Common myeloid progenitor, CD34-positive (primary cell): ENCODE measurements at regions not wholly inside any gene's neighbourhood (a gene's known extent, or its start where the extent isn't known, plus 50 kb on each side); places are given as distances from the start of the nearest gene placed in this dataset.
"Not testable (repeated sequence)": the region's sequence is repeated elsewhere in the genome, so short reads cannot be mapped to it uniquely, and the experiment has no call there.

ENCODE experiments used
- CTCF ChIA-PET: fragments of 350-600 bp; sonication (Branson Sonifier 250); formaldehyde crosslinking; loops from one replicate; lab custom pipeline; 2021; ENCODE audit warnings: antibody characterized with exemption; lab: Charles Lee
- POLR2A ChIA-PET: fragments of 350-600 bp; sonication (Branson Sonifier 250); formaldehyde crosslinking; loops from one replicate; lab custom pipeline; 2021; ENCODE audit warnings: antibody characterized with exemption; lab: Charles Lee
- DNase-seq, 3 donors: peaks; one replicate each; pipeline versions ENCODE4 v3.0.0 to v3.0.0-alpha.2; 2013
- H3K27ac ChIP-seq, 2 experiments: 1 replicate in 1 of 2; 2 replicates in 1 of 2; pipeline ENCODE4 v1.7.0; 2013; ENCODE audit warnings: inconsistent platforms in 2 of 2, low read length in 2 of 2, mild to moderate bottlenecking in 2 of 2, low read depth in 1 of 2, moderate library complexity in 1 of 2; ENCODE audit not compliant: severe bottlenecking in 2 of 2, insufficient read depth in 1 of 2, poor library complexity in 1 of 2
- H3K27me3 ChIP-seq, 5 experiments: replicated peaks in 2 of 5; 1 replicate in 3 of 5; 2 replicates in 2 of 5; pipeline versions ENCODE4 v1.6.1 to v1.7.0; 2013; ENCODE audit warnings: low read length in 4 of 5, mild to moderate bottlenecking in 2 of 5, moderate library complexity in 2 of 5, inconsistent platforms in 1 of 5; ENCODE audit not compliant: insufficient read depth in 5 of 5, control insufficient read depth in 4 of 5
- H3K36me3 ChIP-seq, 4 experiments: 1 replicate in 2 of 4; 2 replicates in 2 of 4; pipeline versions ENCODE4 v1.6.1 to v1.7.0; 2013; ENCODE audit warnings: low read length in 3 of 4, control low read depth in 1 of 4, mild to moderate bottlenecking in 1 of 4; ENCODE audit not compliant: control insufficient read depth in 4 of 4, insufficient read depth in 4 of 4
- H3K4me1 ChIP-seq, 4 experiments: 1 replicate in 3 of 4; 2 replicates in 1 of 4; pipeline versions ENCODE4 v1.6.1 to v1.7.1; 2013; ENCODE audit warnings: low read length in 3 of 4, mild to moderate bottlenecking in 3 of 4, control low read depth in 1 of 4, inconsistent platforms in 1 of 4, moderate library complexity in 1 of 4; ENCODE audit not compliant: control insufficient read depth in 4 of 4, insufficient read depth in 4 of 4; ENCODE audit errors: control extremely low read depth in 1 of 4
- H3K4me3 ChIP-seq, 7 experiments: 1 replicate in 4 of 7; 2 replicates in 3 of 7; pipeline versions ENCODE4 v1.5.1 to v1.7.0; 2013; ENCODE audit warnings: mild to moderate bottlenecking in 7 of 7, low read length in 6 of 7, moderate library complexity in 6 of 7, inconsistent platforms in 2 of 7, low read depth in 2 of 7, control low read depth in 1 of 7; ENCODE audit not compliant: insufficient read depth in 4 of 7, control insufficient read depth in 1 of 7; ENCODE audit errors: extremely low read depth in 1 of 7
- H3K9me3 ChIP-seq, 5 experiments: 1 replicate in 4 of 5; 2 replicates in 1 of 5; pipeline versions ENCODE4 v1.6.1 to v1.7.1; 2013; ENCODE audit warnings: low read length in 4 of 5, mild to moderate bottlenecking in 2 of 5, inconsistent platforms in 1 of 5, low read depth in 1 of 5, moderate library complexity in 1 of 5; ENCODE audit not compliant: control insufficient read depth in 4 of 5, insufficient read depth in 2 of 5; ENCODE audit errors: control extremely low read depth in 1 of 5
- WGBS: methylation state at CpG from one replicate; pipeline ENCODE4 v1.1.5; 2013; ENCODE audit not compliant: insufficient coverage; 5-methylcytosine and 5-hydroxymethylcytosine counted together

GRCh38 chr3:3443482-3443881 lies 264.0 kb upstream of the CRBN start:
- Histone ChIP-seq H3K36me3 (no peaks in the 10 kb centered on the region), H3K4me1 (no peaks in the 10 kb centered on the region), H3K27ac (no peak overlapping the region), H3K27me3 (no peaks in the 10 kb centered on the region), H3K9me3 (peaks cover 0 to 2% (median 0%) of the 10 kb centered on the region in 5 experiments), H3K4me3 (no peak overlapping the region)
- ChIA-PET CTCF (no interaction called here), POLR2A (no interaction called here)
- WGBS, result 100% methylated on average over 2 of the region's 3 CpGs
- no peak for DNase-seq

GRCh38 chr3:3433711-3434110 lies 254.2 kb upstream of the CRBN start:
- H3K4me3 ChIP-seq, result no peak overlapping the region
- no peak for DNase-seq
- 93% methylated on average over 2 of the region's 2 CpGs for WGBS
- H3K9me3 ChIP-seq, result no peaks in the 10 kb centered on the region
- H3K4me1 ChIP-seq, result no peaks in the 10 kb centered on the region
- no peaks in the 10 kb centered on the region for H3K27me3 ChIP-seq
- no peak overlapping the region for H3K27ac ChIP-seq
- H3K36me3 ChIP-seq, result no peaks in the 10 kb centered on the region
- ChIA-PET POLR2A (no interaction called here), CTCF (no interaction called here)

DNA sequence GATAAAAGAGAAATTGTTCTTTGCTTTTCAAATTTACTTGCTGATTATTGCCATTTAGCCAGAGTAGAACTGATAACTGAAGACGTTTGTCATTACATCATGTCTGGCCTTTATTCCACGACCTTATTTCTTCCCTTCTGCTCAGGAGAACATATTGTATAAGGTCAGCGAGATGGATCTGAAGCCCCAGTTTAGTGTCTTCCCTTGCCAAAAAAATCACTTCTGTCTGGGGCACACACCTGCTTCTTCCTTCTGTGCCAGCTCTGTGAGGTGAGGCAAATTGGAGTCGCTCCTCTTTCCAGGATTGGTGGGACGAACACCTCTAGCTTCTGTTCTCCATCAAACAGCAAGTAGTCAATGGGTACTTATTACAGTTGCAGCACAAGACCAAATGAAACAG lies 250.3 kb upstream of the CRBN start:
- Histone ChIP-seq H3K9me3 (no peaks in the 10 kb centered on the region), H3K4me3 (no peak overlapping the region), H3K4me1 (no peaks in the 10 kb centered on the region), H3K27me3 (no peaks in the 10 kb centered on the region), H3K36me3 (no peaks in the 10 kb centered on the region), H3K27ac (no peak overlapping the region)
- POLR2A ChIA-PET, result no interaction called here
- CTCF ChIA-PET, result no interaction called here
- no peak for DNase-seq
- WGBS, result 100% methylated on average over 2 of the region's 5 CpGs

DNA sequence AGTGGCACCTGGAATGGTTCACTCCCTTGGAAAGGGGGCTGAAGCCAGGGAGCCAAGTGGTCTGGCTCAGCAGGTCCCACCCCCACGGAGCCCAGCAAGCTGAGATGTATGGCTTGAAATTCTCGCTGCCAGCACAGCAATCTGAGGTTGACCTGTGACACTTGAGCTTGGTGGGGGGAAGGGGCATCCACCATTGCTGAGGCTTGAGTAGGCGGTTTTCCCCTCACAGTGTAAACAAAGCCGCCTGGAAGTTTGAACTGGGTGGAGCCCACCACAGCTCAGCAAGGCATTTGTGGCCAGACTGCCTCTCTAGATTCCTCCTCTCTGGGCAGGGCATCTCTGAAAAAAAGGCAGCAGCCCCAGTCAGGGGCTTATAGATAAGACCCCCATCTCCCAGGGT lies 228.2 kb upstream of the CRBN start:
- H3K4me1 ChIP-seq, H3K36me3 ChIP-seq, POLR2A ChIA-PET, H3K27ac ChIP-seq, CTCF ChIA-PET, H3K4me3 ChIP-seq, DNase-seq, H3K27me3 ChIP-seq: not testable (repeated sequence)
- WGBS, result 98% methylated on average over 4 of the region's 4 CpGs
- H3K9me3 ChIP-seq, result peaks cover 0 to 11% (median 3%) of the 10 kb centered on the region in 5 experiments

- H3K27me3 ChIP-seq, result no peaks in the 10 kb centered on the region
- WGBS, result 98% methylated on average over 5 of the region's 6 CpGs
- no peak for DNase-seq
- H3K4me3 ChIP-seq, result no peak overlapping the region
- H3K27ac ChIP-seq, result no peak overlapping the region
- ChIA-PET POLR2A (no interaction called here), CTCF (interaction anchor here (0.8 kb wide), 1 partner anchor 9 kb away, joined by 3 read pairs; no protein-coding TSS in a partner anchor)
- no peaks in the 10 kb centered on the region for H3K4me1 ChIP-seq
- H3K9me3 ChIP-seq, result peaks cover 6 to 35% (median 11%) of the 10 kb centered on the region in 5 experiments
- no peaks in the 10 kb centered on the region for H3K36me3 ChIP-seq
Observed at GRCh38 chr3:3405131-3405530, 225.6 kb upstream of the CRBN start.

DNA sequence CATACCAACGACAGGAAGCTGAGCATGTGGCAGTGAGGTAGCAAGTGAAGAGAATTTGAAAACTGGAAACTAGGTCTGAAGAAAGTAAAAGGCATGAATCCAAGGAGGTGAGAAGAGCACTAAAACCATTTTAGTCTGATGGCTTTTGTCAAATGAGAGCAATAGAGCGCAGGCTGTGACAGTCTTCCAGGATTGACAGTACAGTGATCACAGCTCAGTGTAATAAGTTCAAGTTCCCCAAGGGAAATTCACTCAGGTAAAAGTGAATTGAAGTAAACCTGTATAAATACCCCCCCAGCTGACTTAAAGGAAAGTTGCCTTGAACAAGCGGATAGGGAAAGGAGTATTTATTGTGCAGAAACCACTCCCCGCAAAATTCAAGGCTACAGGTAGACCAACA lies 224.2 kb upstream of the CRBN start:
- ChIA-PET CTCF (no interaction called here), POLR2A (interaction anchor here (0.6 kb wide), 1 partner anchor 716 kb away, joined by 3 read pairs; no protein-coding TSS in a partner anchor)
- Histone ChIP-seq H3K9me3 (peaks cover 5 to 43% (median 13%) of the 10 kb centered on the region in 5 experiments), H3K27me3 (no peaks in the 10 kb centered on the region), H3K4me1 (no peaks in the 10 kb centered on the region), H3K27ac (no peak overlapping the region), H3K4me3 (no peak overlapping the region), H3K36me3 (no peaks in the 10 kb centered on the region)
- DNase-seq, result no peak
- WGBS, result 97% methylated on average over 3 of the region's 4 CpGs

- no peak for DNase-seq
- POLR2A ChIA-PET, result no interaction called here
Observed at GRCh38 chr3:3392946-3393345, 213.5 kb upstream of the CRBN start.

More at GRCh38 chr3:3392946-3393345, 213.5 kb upstream of the CRBN start:
- Histone ChIP-seq H3K27ac (no peak overlapping the region), H3K27me3 (no peaks in the 10 kb centered on the region), H3K4me1 (peaks cover 0 to 3% (median 0%) of the 10 kb centered on the region in 4 experiments), H3K4me3 (no peak overlapping the region), H3K36me3 (no peaks in the 10 kb centered on the region), H3K9me3 (peaks cover 0 to 3% (median 1%) of the 10 kb centered on the region in 5 experiments)
- no CpG with 5 or more reads among the region's 1 CpG for WGBS
- CTCF ChIA-PET, result no interaction called here
